ENCODE measurements at regions not wholly inside any gene's neighbourhood (a gene's known extent, or its start where the extent isn't known, plus 50 kb on each side); places are given as distances from the start of the nearest gene placed in this dataset.
A peak's percentile ranks its signal among the peaks of the same experiment; 100 is the strongest.

DNA sequence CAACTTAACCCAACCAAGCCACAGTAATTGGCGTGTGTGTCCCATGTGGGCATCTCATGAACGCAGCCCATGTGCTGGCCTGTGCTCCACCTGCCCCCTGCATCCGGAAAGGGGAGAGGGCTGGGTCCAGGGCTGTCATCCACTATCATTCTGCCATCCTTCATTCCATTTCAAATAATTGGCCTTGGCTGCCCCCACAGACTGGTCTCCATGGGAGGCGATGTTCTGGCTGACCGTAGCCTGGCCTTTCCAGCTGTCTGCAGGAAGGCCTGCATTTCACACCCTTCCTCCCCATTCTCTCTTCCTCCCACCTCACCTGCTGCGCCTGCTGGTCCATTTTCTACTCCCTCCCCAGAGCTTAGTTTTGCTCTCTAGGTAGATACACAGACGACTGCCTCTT lies 442.8 kb downstream of the COG6 start:
- Histone ChIP-seq H2BK12ac (ENCODE audit: low read length in 2 of 2) (no peak overlapping the region), H3K4me2 (ENCODE audit: low read length, poor library complexity, severe bottlenecking) (no peak overlapping the region), H4K8ac (ENCODE audit: low read length) (no peak overlapping the region), H3K79me1 (replicated peaks; ENCODE audit: low read length, poor library complexity, severe bottlenecking) (no peaks in the 10 kb centered on the region), H4K91ac (ENCODE audit: low read length) (no peak overlapping the region), H2BK15ac (ENCODE audit: low read depth, poor library complexity, severe bottlenecking) (no peak overlapping the region), H2BK120ac (ENCODE audit: low read depth, low read length) (no peak overlapping the region), H2AFZ (ENCODE audit: low read depth, low read length) (no peak overlapping the region), H3K9ac (ENCODE audit: low read length) (no peak overlapping the region), H3K4me3 (ENCODE audit: insufficient read depth in 1 of 2, low read depth in 1 of 2, low read length in 2 of 2) (no peak overlapping the region), H3K4me1 (ENCODE audit: control insufficient read depth, insufficient read depth, low read depth, low read length) (peaks cover 9% of the 10 kb centered on the region), H3K23ac (ENCODE audit: low read length in 2 of 2) (no peak overlapping the region), H3K36me3 (ENCODE audit: control insufficient read depth in 1 of 2, insufficient read depth in 2 of 2, low read depth in 1 of 2, low read length in 2 of 2) (no peaks in the 10 kb centered on the region), H3K14ac (ENCODE audit: low read length in 2 of 2) (no peak overlapping the region), H2AK5ac (ENCODE audit: low read length, severe bottlenecking) (no peak overlapping the region), H2BK5ac (ENCODE audit: low read depth, low read length, poor library complexity, severe bottlenecking) (no peak overlapping the region), H3K27ac (ENCODE audit: low read length, poor library complexity, severe bottlenecking) (no peak overlapping the region), H3K4ac (ENCODE audit: low read depth in 1 of 2, low read length in 2 of 2) (no peak overlapping the region), H3K27me3 (ENCODE audit: control insufficient read depth in 1 of 2, insufficient read depth in 1 of 2, low read length in 2 of 2) (peaks cover 0 to 22% of the 10 kb centered on the region in 2 experiments), H3K18ac (ENCODE audit: low read depth in 1 of 2, low read length in 2 of 2) (no peak overlapping the region), H3K9me3 (ENCODE audit: control insufficient read depth, low read length) (peaks cover 12% of the 10 kb centered on the region)
- 88% methylated on average over 7 of the region's 7 CpGs for WGBS
- no peak for DNase-seq

DNA sequence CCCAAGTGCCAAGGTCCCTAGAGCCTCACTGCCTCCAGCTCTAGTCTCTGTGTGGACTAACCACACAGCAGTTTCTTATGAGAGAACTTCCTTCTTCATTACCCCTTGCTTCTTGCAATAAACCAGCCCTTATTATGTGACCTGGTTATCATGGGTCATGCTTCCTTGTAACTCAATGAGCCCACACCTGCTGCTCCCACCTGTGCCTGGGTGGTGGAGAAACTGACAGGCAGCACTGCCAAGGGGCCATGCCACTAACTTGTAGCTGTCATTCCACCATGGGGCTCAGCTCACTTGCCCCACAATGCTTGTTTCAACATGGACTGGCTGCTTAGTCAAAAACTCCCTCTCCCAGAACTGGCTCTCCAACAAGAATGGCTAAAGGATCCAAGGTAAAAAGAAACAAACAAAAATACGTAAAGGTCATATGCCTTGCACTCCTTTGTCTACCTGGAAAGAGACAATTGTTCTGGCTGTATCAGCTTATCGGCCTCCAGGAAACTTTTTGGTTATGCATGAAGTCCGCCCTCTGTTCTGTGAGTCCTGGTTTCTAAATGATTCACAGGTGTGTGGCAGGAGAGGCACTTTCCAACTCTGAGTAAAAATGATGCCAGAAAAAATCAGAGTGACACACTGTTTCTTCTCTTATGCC lies 446.4 kb downstream of the COG6 start:
- no peak overlapping the region for H3K9ac ChIP-seq (ENCODE audit: low read length)
- H4K91ac ChIP-seq (ENCODE audit: low read length), result no peak overlapping the region
- no peak overlapping the region for H2BK15ac ChIP-seq (ENCODE audit: low read depth, poor library complexity, severe bottlenecking)
- H2AFZ ChIP-seq (ENCODE audit: low read depth, low read length), result no peak overlapping the region
- H3K4me3 ChIP-seq (ENCODE audit: insufficient read depth in 1 of 2, low read depth in 1 of 2, low read length in 2 of 2), result no peak overlapping the region
- H3K27ac ChIP-seq (ENCODE audit: low read length, poor library complexity, severe bottlenecking), result no peak overlapping the region
- H2BK120ac ChIP-seq (ENCODE audit: low read depth, low read length), result no peak overlapping the region
- peaks cover 0 to 21% of the 10 kb centered on the region in 2 experiments for H3K27me3 ChIP-seq (ENCODE audit: control insufficient read depth in 1 of 2, insufficient read depth in 1 of 2, low read length in 2 of 2)
- no peaks in the 10 kb centered on the region for H3K36me3 ChIP-seq (ENCODE audit: control insufficient read depth in 1 of 2, insufficient read depth in 2 of 2, low read depth in 1 of 2, low read length in 2 of 2)
- no peak overlapping the region for H4K8ac ChIP-seq (ENCODE audit: low read length)
- H3K4me2 ChIP-seq (ENCODE audit: low read length, poor library complexity, severe bottlenecking), result no peak overlapping the region
- no peak overlapping the region for H2AK5ac ChIP-seq (ENCODE audit: low read length, severe bottlenecking)
- peaks cover 5% of the 10 kb centered on the region for H3K4me1 ChIP-seq (ENCODE audit: control insufficient read depth, insufficient read depth, low read depth, low read length)
- no peak overlapping the region for H2BK12ac ChIP-seq (ENCODE audit: low read length in 2 of 2)
- H3K23ac ChIP-seq (ENCODE audit: low read length in 2 of 2), result no peak overlapping the region
- H3K9me3 ChIP-seq (ENCODE audit: control insufficient read depth, low read length), result peaks cover 12% of the 10 kb centered on the region
- no peak for DNase-seq
- H3K14ac ChIP-seq (ENCODE audit: low read length in 2 of 2), result no peak overlapping the region
- H2BK5ac ChIP-seq (ENCODE audit: low read depth, low read length, poor library complexity, severe bottlenecking), result no peak overlapping the region
- H3K79me1 ChIP-seq (replicated peaks; ENCODE audit: low read length, poor library complexity, severe bottlenecking), result no peaks in the 10 kb centered on the region
- no peak overlapping the region for H3K18ac ChIP-seq (ENCODE audit: low read depth in 1 of 2, low read length in 2 of 2)
- WGBS, result 94% methylated on average over 3 of the region's 3 CpGs
- no peak overlapping the region for H3K4ac ChIP-seq (ENCODE audit: low read depth in 1 of 2, low read length in 2 of 2)

DNA sequence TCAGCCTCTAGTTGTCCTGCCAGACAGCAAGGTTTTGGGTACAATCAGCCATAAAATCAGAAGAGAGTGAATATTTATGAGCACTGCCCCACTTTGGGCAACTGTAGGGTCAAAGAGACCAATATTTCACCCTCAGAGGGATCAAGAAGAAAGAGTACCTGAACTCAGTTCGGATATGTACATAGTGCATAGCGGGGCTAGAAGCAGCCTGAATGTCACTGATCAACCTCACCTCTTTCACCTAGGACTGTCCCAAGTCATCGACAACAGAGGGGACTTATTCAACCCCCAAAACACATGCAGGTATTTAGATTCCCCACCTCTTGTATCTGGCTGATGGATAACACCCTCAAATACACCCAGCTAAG lies 446.9 kb downstream of the COG6 start:
- 91% methylated on average over 3 of the region's 3 CpGs for WGBS

DNA sequence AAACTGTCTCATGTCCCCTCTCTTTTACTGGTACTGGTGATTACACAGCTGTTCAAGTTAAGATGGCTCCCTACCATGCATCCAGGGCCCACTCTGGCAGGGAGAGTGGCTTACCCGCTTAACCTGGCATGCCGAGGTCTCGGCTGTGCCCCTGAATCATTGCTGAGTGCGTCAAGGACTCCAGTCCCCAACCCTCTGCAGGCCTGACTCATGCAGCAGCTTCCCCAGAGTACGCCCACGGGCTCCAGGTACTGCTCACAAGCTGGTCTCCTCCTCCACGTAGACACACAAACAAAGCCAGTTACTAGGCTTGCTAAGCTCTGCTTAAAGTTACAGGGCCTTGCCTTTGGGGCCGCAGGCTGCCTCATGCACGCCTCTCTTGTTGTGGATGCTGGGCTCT lies 447.4 kb downstream of the COG6 start:
- Histone ChIP-seq H3K9me3 (ENCODE audit: control insufficient read depth, low read length) (peaks cover 12% of the 10 kb centered on the region), H3K27ac (ENCODE audit: low read length, poor library complexity, severe bottlenecking) (no peak overlapping the region), H3K4me2 (ENCODE audit: low read length, poor library complexity, severe bottlenecking) (no peak overlapping the region), H3K36me3 (ENCODE audit: control insufficient read depth in 1 of 2, insufficient read depth in 2 of 2, low read depth in 1 of 2, low read length in 2 of 2) (no peaks in the 10 kb centered on the region), H4K91ac (ENCODE audit: low read length) (peak overlapping the region; percentile 44), H3K9ac (ENCODE audit: low read length) (no peak overlapping the region), H3K23ac (ENCODE audit: low read length in 2 of 2) (no peak overlapping the region), H2AK5ac (ENCODE audit: low read length, severe bottlenecking) (no peak overlapping the region), H2BK15ac (ENCODE audit: low read depth, poor library complexity, severe bottlenecking) (no peak overlapping the region), H2BK5ac (ENCODE audit: low read depth, low read length, poor library complexity, severe bottlenecking) (no peak overlapping the region), H3K18ac (ENCODE audit: low read depth in 1 of 2, low read length in 2 of 2) (no peak overlapping the region), H3K4me1 (ENCODE audit: control insufficient read depth, insufficient read depth, low read depth, low read length) (peaks cover 5% of the 10 kb centered on the region), H2BK120ac (ENCODE audit: low read depth, low read length) (no peak overlapping the region), H2BK12ac (ENCODE audit: low read length in 2 of 2) (no peak overlapping the region), H3K4ac (ENCODE audit: low read depth in 1 of 2, low read length in 2 of 2) (no peak overlapping the region), H4K8ac (ENCODE audit: low read length) (no peak overlapping the region), H3K14ac (ENCODE audit: low read length in 2 of 2) (no peak overlapping the region), H3K79me1 (replicated peaks; ENCODE audit: low read length, poor library complexity, severe bottlenecking) (no peaks in the 10 kb centered on the region), H2AFZ (ENCODE audit: low read depth, low read length) (no peak overlapping the region), H3K4me3 (ENCODE audit: insufficient read depth in 1 of 2, low read depth in 1 of 2, low read length in 2 of 2) (no peak overlapping the region), H3K27me3 (ENCODE audit: control insufficient read depth in 1 of 2, insufficient read depth in 1 of 2, low read length in 2 of 2) (peaks cover 0 to 15% of the 10 kb centered on the region in 2 experiments)
- 80% methylated on average over 9 of the region's 9 CpGs for whole genome bisulfite sequencing
- DNase-seq, result peak; percentile 17

More for the DNA sequence above, 446.9 kb downstream of the COG6 start:
- peaks cover 0 to 16% of the 10 kb centered on the region in 2 experiments for H3K27me3 ChIP-seq (ENCODE audit: control insufficient read depth in 1 of 2, insufficient read depth in 1 of 2, low read length in 2 of 2)
- H2BK5ac ChIP-seq (ENCODE audit: low read depth, low read length, poor library complexity, severe bottlenecking), result no peak overlapping the region
- no peak for DNase-seq
- H3K36me3 ChIP-seq (ENCODE audit: control insufficient read depth in 1 of 2, insufficient read depth in 2 of 2, low read depth in 1 of 2, low read length in 2 of 2), result no peaks in the 10 kb centered on the region
- no peak overlapping the region for H2BK120ac ChIP-seq (ENCODE audit: low read depth, low read length)
- no peak overlapping the region for H3K4me3 ChIP-seq (ENCODE audit: insufficient read depth in 1 of 2, low read depth in 1 of 2, low read length in 2 of 2)
- no peak overlapping the region for H2AK5ac ChIP-seq (ENCODE audit: low read length, severe bottlenecking)
- no peak overlapping the region for H3K9ac ChIP-seq (ENCODE audit: low read length)
- no peak overlapping the region for H2BK15ac ChIP-seq (ENCODE audit: low read depth, poor library complexity, severe bottlenecking)
- no peak overlapping the region for H3K14ac ChIP-seq (ENCODE audit: low read length in 2 of 2)
- no peak overlapping the region for H4K91ac ChIP-seq (ENCODE audit: low read length)
- no peak overlapping the region for H3K27ac ChIP-seq (ENCODE audit: low read length, poor library complexity, severe bottlenecking)
- H3K4me1 ChIP-seq (ENCODE audit: control insufficient read depth, insufficient read depth, low read depth, low read length), result peaks cover 5% of the 10 kb centered on the region
- no peaks in the 10 kb centered on the region for H3K79me1 ChIP-seq (replicated peaks; ENCODE audit: low read length, poor library complexity, severe bottlenecking)
- H3K18ac ChIP-seq (ENCODE audit: low read depth in 1 of 2, low read length in 2 of 2), result no peak overlapping the region
- no peak overlapping the region for H3K23ac ChIP-seq (ENCODE audit: low read length in 2 of 2)
- H3K9me3 ChIP-seq (ENCODE audit: control insufficient read depth, low read length), result peaks cover 12% of the 10 kb centered on the region
- no peak overlapping the region for H2AFZ ChIP-seq (ENCODE audit: low read depth, low read length)
- no peak overlapping the region for H4K8ac ChIP-seq (ENCODE audit: low read length)
- no peak overlapping the region for H3K4ac ChIP-seq (ENCODE audit: low read depth in 1 of 2, low read length in 2 of 2)
- H3K4me2 ChIP-seq (ENCODE audit: low read length, poor library complexity, severe bottlenecking), result no peak overlapping the region
- no peak overlapping the region for H2BK12ac ChIP-seq (ENCODE audit: low read length in 2 of 2)
